IMR-90 (cell line): ENCODE measurements at regions not wholly inside any gene's neighbourhood (a gene's known extent, or its start where the extent isn't known, plus 50 kb on each side); places are given as distances from the start of the nearest gene placed in this dataset.
A peak's percentile ranks its signal among the peaks of the same experiment; 100 is the strongest.

Experiments
- ATAC-seq: fragments of 200-7000 bp; cut with Tn5 transposase; 2 replicates; pipeline ENCODE4 v1.9.1; 2020; ENCODE audit warnings: low read depth, mild to moderate bottlenecking, moderate library complexity
- BruUV-seq: library from RNA; stranded (reverse); fragments of 400-500 nt; replicated peaks from 2 replicates; lab custom pipeline; 2021; lab: Mats Ljungman, UMichigan
- CTCF ChIA-PET: fragments of 300-600 bp; formaldehyde crosslinking; extraction: SDS; loops from one replicate; lab custom pipeline; 2021; ENCODE audit warnings: antibody characterized with exemption; lab: Yijun Ruan, JAX
- POLR2A ChIA-PET: fragments of 300-600 bp; sonication (Branson Sonifier 250); formaldehyde crosslinking; loops from one replicate; lab custom pipeline; 2022; ENCODE audit warnings: antibody characterized with exemption; ENCODE audit not compliant: unreplicated experiment; lab: Charles Lee
- DNase-seq: peaks from one replicate; pipeline ENCODE4 v3.0.0; 2013
- H2AFZ ChIP-seq: replicated peaks from 2 replicates; pipeline ENCODE3; 2013; ENCODE audit warnings: low read length, mild to moderate bottlenecking; ENCODE audit not compliant: poor library complexity
- H2AK5ac ChIP-seq: 2 replicates; pipeline ENCODE4 v1.6.1; 2013; ENCODE audit warnings: low read depth, low read length, inconsistent platforms
- H2AK9ac ChIP-seq: replicated peaks from 2 replicates; pipeline ENCODE3; 2013; ENCODE audit warnings: mild to moderate bottlenecking, low read depth, low read length, moderate library complexity; ENCODE audit not compliant: poor library complexity
- H2BK120ac ChIP-seq: 2 replicates; pipeline ENCODE4 v1.6.1; 2013; ENCODE audit warnings: low read depth, low read length, inconsistent platforms
- H2BK15ac ChIP-seq: 3 replicates; pipeline ENCODE4 v1.6.1; 2013; ENCODE audit warnings: low read depth, low read length, inconsistent platforms
- H2BK20ac ChIP-seq: 2 replicates; pipeline ENCODE4 v1.6.1; 2013; ENCODE audit warnings: low read depth, mild to moderate bottlenecking, inconsistent platforms, low read length, moderate library complexity
- H2BK5ac ChIP-seq: 2 replicates; pipeline ENCODE4 v1.6.1; 2013; ENCODE audit warnings: mild to moderate bottlenecking, low read depth, low read length, inconsistent platforms; ENCODE audit not compliant: poor library complexity, severe bottlenecking
- H3K14ac ChIP-seq: replicated peaks from 2 replicates; pipeline ENCODE4 v1.6.1; 2013; ENCODE audit warnings: low read depth, low read length, inconsistent platforms
- H3K18ac ChIP-seq: 2 replicates; pipeline ENCODE4 v1.6.1; 2013; ENCODE audit warnings: low read depth, low read length, control low read depth
- H3K23ac ChIP-seq: 2 replicates; pipeline ENCODE4 v1.6.1; 2013; ENCODE audit warnings: low read depth, low read length, inconsistent platforms
- H3K27ac ChIP-seq: 2 replicates; pipeline ENCODE4 v1.5.1; 2013; ENCODE audit warnings: mild to moderate bottlenecking, control low read depth, low read length; ENCODE audit not compliant: insufficient read depth
- H3K27me3 ChIP-seq: 2 replicates; pipeline ENCODE4 v1.6.1; 2013; ENCODE audit warnings: low read length; ENCODE audit not compliant: control insufficient read depth, insufficient read depth
- H3K36me3 ChIP-seq: 2 replicates; pipeline ENCODE4 v1.6.1; 2013; ENCODE audit warnings: low read length, mixed read lengths; ENCODE audit not compliant: control insufficient read depth, insufficient read depth
- H3K4ac ChIP-seq: 2 replicates; pipeline ENCODE4 v1.6.1; 2013; ENCODE audit warnings: low read depth, low read length, inconsistent platforms
- H3K4me1 ChIP-seq: 2 replicates; pipeline ENCODE4 v1.6.1; 2013; ENCODE audit warnings: low read length, mixed read lengths; ENCODE audit not compliant: control insufficient read depth, insufficient read depth
- H3K4me2 ChIP-seq: 2 replicates; pipeline ENCODE4 v1.6.1; 2013; ENCODE audit warnings: low read depth, mild to moderate bottlenecking, control low read depth, low read length, moderate library complexity
- H3K4me3 ChIP-seq: 2 replicates; pipeline ENCODE4 v1.5.1; 2013; ENCODE audit warnings: low read depth, mild to moderate bottlenecking, control low read depth, low read length, moderate library complexity; ENCODE audit not compliant: insufficient read depth
- H3K56ac ChIP-seq: 2 replicates; pipeline ENCODE4 v1.6.1; 2013; ENCODE audit warnings: low read length, inconsistent platforms; ENCODE audit not compliant: insufficient read depth; ENCODE audit errors: extremely low read depth
- H3K79me1 ChIP-seq, 2 experiments: 2 replicates each; pipeline ENCODE4 v1.6.1; 2013; ENCODE audit warnings: low read length in 2 of 2, inconsistent platforms in 1 of 2, low read depth in 1 of 2
- H3K9ac ChIP-seq: 2 replicates; pipeline ENCODE4 v1.6.1; 2013; ENCODE audit warnings: low read depth, low read length, control low read depth
- H3K9me1 ChIP-seq: 2 replicates; pipeline ENCODE4 v1.6.1; 2013; ENCODE audit warnings: low read length, inconsistent platforms; ENCODE audit not compliant: insufficient read depth
- H3K9me3 ChIP-seq: 2 replicates; pipeline ENCODE4 v1.6.1; 2013; ENCODE audit warnings: low read length; ENCODE audit not compliant: control insufficient read depth, insufficient read depth
- H4K20me1 ChIP-seq: 2 replicates; pipeline ENCODE4 v1.6.1; 2013; ENCODE audit warnings: low read length, inconsistent platforms; ENCODE audit not compliant: insufficient read depth
- H4K5ac ChIP-seq: 2 replicates; pipeline ENCODE4 v1.6.1; 2013; ENCODE audit warnings: mild to moderate bottlenecking, low read depth, low read length, control low read depth
- H4K8ac ChIP-seq, 2 experiments: 2 replicates each; pipeline ENCODE4 v1.6.1; 2013; ENCODE audit warnings: low read depth in 2 of 2, low read length in 2 of 2, control low read depth in 1 of 2, inconsistent platforms in 1 of 2
- H4K91ac ChIP-seq: 2 replicates; pipeline ENCODE4 v1.6.1; 2013; ENCODE audit warnings: low read depth, low read length, inconsistent platforms; ENCODE audit not compliant: insufficient read depth
- BHLHE40 ChIP-seq: fragments of 150-350 bp; IDR thresholded peaks from 2 replicates; pipeline ENCODE4 v1.6.1; 2016; ENCODE audit warnings: mild to moderate bottlenecking, low read depth, low read length
- CEBPB ChIP-seq: IDR thresholded peaks from 2 replicates; pipeline ENCODE4 v1.6.1; 2012; ENCODE audit warnings: low read depth, low read length, improper control_type of control experiment
- CHD1 ChIP-seq: IDR thresholded peaks from 2 replicates; pipeline ENCODE4 v1.6.1; 2012; ENCODE audit warnings: low read depth, low read length, improper control_type of control experiment
- ELK1 ChIP-seq: fragments of 150-350 bp; IDR thresholded peaks from 2 replicates; pipeline ENCODE4 v1.6.1; 2016; ENCODE audit warnings: low read depth, mild to moderate bottlenecking, low read length, moderate library complexity, borderline replicate concordance
- FOS ChIP-seq: fragments of 150-350 bp; IDR thresholded peaks from 2 replicates; pipeline ENCODE4 v1.6.1; 2016; ENCODE audit warnings: low read depth, low read length
- MAFK ChIP-seq: IDR thresholded peaks from 2 replicates; pipeline ENCODE4 v1.6.1; 2012; ENCODE audit warnings: low read depth, low read length, improper control_type of control experiment
- MAZ ChIP-seq: IDR thresholded peaks from 2 replicates; pipeline ENCODE4 v1.6.1; 2012; ENCODE audit warnings: low read depth, mild to moderate bottlenecking, low read length, improper control_type of control experiment, moderate library complexity, borderline replicate concordance
- MXI1 ChIP-seq: IDR thresholded peaks from 2 replicates; pipeline ENCODE4 v1.6.1; 2012; ENCODE audit warnings: low read depth, mild to moderate bottlenecking, low read length, moderate library complexity, borderline replicate concordance
- NFE2L2 ChIP-seq: fragments of 150-350 bp; IDR thresholded peaks from 2 replicates; pipeline ENCODE4 v1.6.1; 2016; ENCODE audit warnings: low read depth, mild to moderate bottlenecking, low read length
- POLR2A ChIP-seq: IDR thresholded peaks from 2 replicates; pipeline ENCODE4 v1.6.1; 2012; ENCODE audit warnings: mild to moderate bottlenecking, low read depth, low read length
- RAD21 ChIP-seq: IDR thresholded peaks from 2 replicates; pipeline ENCODE4 v1.6.1; 2012; ENCODE audit warnings: low read length, improper control_type of control experiment
- RCOR1 ChIP-seq: IDR thresholded peaks from 2 replicates; pipeline ENCODE4 v1.6.1; 2012; ENCODE audit warnings: mild to moderate bottlenecking, low read length, improper control_type of control experiment; ENCODE audit not compliant: insufficient replicate concordance
- RFX5 ChIP-seq: IDR thresholded peaks from 2 replicates; pipeline ENCODE4 v1.8.0; 2012; ENCODE audit warnings: low read depth, mild to moderate bottlenecking, low read length, moderate library complexity
- SMC3 ChIP-seq: fragments of 150-350 bp; IDR thresholded peaks from 2 replicates; pipeline ENCODE4 v1.6.1; 2016; ENCODE audit warnings: low read depth, mild to moderate bottlenecking, antibody characterized with exemption, low read length, moderate library complexity
- USF2 ChIP-seq: fragments of 150-350 bp; IDR thresholded peaks from 2 replicates; pipeline ENCODE4 v1.6.1; 2017; ENCODE audit warnings: mild to moderate bottlenecking, antibody characterized with exemption, low read length, low read depth
- WGBS, 2 experiments: methylation state at CpG; one replicate each; pipeline versions ENCODE4 v1.1.5 to v1.1.7; 2013; ENCODE audit warnings: missing lambda C conversion rate in 2 of 2; ENCODE audit not compliant: insufficient read length in 1 of 2; ENCODE audit errors: extremely low coverage in 2 of 2; 5-methylcytosine and 5-hydroxymethylcytosine counted together
- dilution Hi-C: fragments of 300-500 bp; cut with HindIII; formaldehyde crosslinking; loops from one replicate; pipeline ENCODE4 v1.14.3; 2018; ENCODE audit warnings: low sequenced_read_pairs; ENCODE audit not compliant: unreplicated experiment
- in situ Hi-C: fragments of 300-500 bp; cut with MboI; formaldehyde crosslinking; loops from 3 replicates; pipeline ENCODE4 v1.14.3; 2019; ENCODE audit warnings: low sequenced_read_pairs, inconsistent platforms, mixed read lengths
- intact Hi-C: fragments of 100-400 bp; cut with micrococcal nuclease; formaldehyde crosslinking; loops from 2 replicates; pipeline ENCODE4 v1.10.0; 2022

- no peak overlapping the region for H4K5ac ChIP-seq
- H3K4me3 ChIP-seq: no peak overlapping the region
- H2BK15ac ChIP-seq: no peak overlapping the region
- dilution Hi-C loops: no loop called here
- H4K20me1 ChIP-seq: peaks cover 95% of the 10 kb centered on the region
- no peaks in the 10 kb centered on the region for H3K27me3 ChIP-seq
- H3K9me1 ChIP-seq: peaks cover 32% of the 10 kb centered on the region
- no peak overlapping the region for H4K8ac ChIP-seq
- no peak overlapping the region for H3K18ac ChIP-seq
- peak overlapping the region; percentile 37; the same call in 1 of the 2 replicates for H3K23ac ChIP-seq
- H3K4me1 ChIP-seq: peaks cover 11% of the 10 kb centered on the region
- in situ Hi-C loops: no loop called here
- H3K79me1 ChIP-seq: peaks cover 34 to 93% of the 10 kb centered on the region in 2 experiments
- POLR2A ChIA-PET: no interaction called here
- no peak overlapping the region for H3K56ac ChIP-seq
- peak overlapping the region; percentile 34 for H2AK9ac ChIP-seq
- no TSS peak for BruUV-seq
- H2BK20ac ChIP-seq: no peak overlapping the region
- no peak overlapping the region for H2BK120ac ChIP-seq
- no peak overlapping the region for H4K91ac ChIP-seq
- TF ChIP-seq SMC3 (no peak), BHLHE40 (no peak), RCOR1 (no peak), USF2 (no peak), MXI1 (no peak), MAFK (no peak), ELK1 (no peak), FOS (no peak), RAD21 (no peak), CHD1 (no peak), CEBPB (no peak), NFE2L2 (no peak), MAZ (no peak), RFX5 (no peak), POLR2A (no peak)
- no peaks in the 10 kb centered on the region; the same call in 1 of the 2 replicates for H3K36me3 ChIP-seq
- H3K27ac ChIP-seq: no peak overlapping the region
- H3K4me2 ChIP-seq: no peak overlapping the region
- intact Hi-C loops: no loop called here
- ATAC-seq (no peak), DNase-seq (no peak)
- H3K14ac ChIP-seq: no peak overlapping the region; the same call in 1 of the 2 replicates
- no peaks in the 10 kb centered on the region for H3K9me3 ChIP-seq
- H2AFZ ChIP-seq: no peak overlapping the region
- CTCF ChIA-PET: no interaction called here
- H3K4ac ChIP-seq: no peak overlapping the region
- H3K9ac ChIP-seq: no peak overlapping the region
- peak overlapping the region; percentile 69 for H2AK5ac ChIP-seq
- WGBS, 2 experiments: 52% methylated on average over 11 of the region's 21 CpGs; no CpG with 5 or more reads in 1 of the 2 experiments
- H2BK5ac ChIP-seq: no peak overlapping the region
Observed at GRCh38 chr2:120881981-120882788, 146.5 kb downstream of the GLI2 start.
